GM13977 (cell line): ENCODE measurements at regions not wholly inside any gene's neighbourhood (a gene's known extent, or its start where the extent isn't known, plus 50 kb on each side); places are given as distances from the start of the nearest gene placed in this dataset.

Experiments used
- DNase-seq: peaks from one replicate; pipeline ENCODE4 v3.0.0; 2012; ENCODE audit warnings: low spot score
- CTCF ChIP-seq: IDR thresholded peaks from 2 replicates; pipeline ENCODE4 v1.5.1; 2012; ENCODE audit warnings: mild to moderate bottlenecking, control low read depth; ENCODE audit not compliant: insufficient read depth; ENCODE audit errors: extremely low read depth, missing control alignments
- in situ Hi-C: fragments of 300-500 bp; cut with MboI; formaldehyde crosslinking; loops from one replicate; pipeline ENCODE4 v1.12.0; 2022; ENCODE audit warnings: low sequenced_read_pairs, low pct_unique_long_range_greater_than_20kb, mixed read lengths, inconsistent platforms; ENCODE audit not compliant: unreplicated experiment

DNA sequence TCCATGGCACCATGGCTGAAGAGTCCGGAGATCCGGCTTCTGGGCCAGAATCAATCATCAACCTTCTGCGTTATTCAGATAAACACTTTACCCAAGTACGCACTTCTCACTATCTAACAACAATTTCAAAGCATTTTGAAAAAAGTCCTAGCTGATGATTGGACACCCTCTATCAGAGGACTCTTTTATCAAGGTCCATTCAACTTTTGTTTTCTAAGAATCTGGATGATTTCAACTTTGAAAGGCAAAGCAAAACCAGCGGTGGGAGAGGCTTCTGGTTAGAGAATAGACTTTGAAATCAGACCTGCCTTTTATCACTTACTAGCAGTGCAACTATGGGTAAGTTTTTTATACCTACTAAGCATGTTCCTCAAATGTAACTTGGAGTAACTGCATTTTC is 293.6 kb upstream of the TNP1 start:
- in situ Hi-C loops = no loop called here
- no peak for TF ChIP-seq CTCF
- no peak for DNase-seq

- TF ChIP-seq CTCF = no peak
- in situ Hi-C loops = no loop called here
- no peak for DNase-seq
Observed at GRCh38 chr2:217152831-217153230, 293.0 kb upstream of the TNP1 start.

DNA sequence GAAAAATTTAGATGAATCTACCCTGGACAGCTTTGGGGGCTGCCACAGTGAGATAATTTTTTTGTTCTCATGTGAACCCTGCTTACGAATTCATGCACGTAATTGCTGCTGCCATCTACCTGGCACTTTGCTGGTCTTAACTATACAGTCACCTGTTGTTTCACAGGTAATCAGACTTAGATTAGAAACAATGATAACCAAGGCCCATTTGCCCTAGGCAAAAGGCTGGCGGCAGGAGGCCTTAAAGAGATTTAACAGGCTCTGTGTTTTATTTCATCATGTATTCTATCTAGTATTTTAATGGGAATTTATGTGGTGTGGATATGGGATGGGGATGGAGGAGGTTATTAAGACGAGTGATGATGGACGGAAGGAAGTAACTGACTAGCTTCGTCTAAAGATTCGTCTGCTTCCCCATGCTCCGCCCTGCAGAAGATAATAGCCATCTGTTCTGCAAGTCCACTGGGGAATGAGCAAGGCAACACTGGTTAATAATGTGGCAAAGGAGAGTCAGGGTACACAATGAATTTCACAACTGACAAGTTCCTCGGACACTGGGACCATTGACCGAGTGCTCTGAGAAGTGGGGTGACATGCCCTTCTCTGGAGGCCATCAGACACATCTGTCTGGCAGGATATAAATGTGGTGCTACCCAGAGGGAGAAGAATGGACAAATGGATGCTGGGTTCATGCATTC is 291.8 kb upstream of the TNP1 start:
- in situ Hi-C loops = no loop called here
- no peak for TF ChIP-seq CTCF
- no peak for DNase-seq

GRCh38 chr2:217150236-217150635 is 290.4 kb upstream of the TNP1 start:
- TF ChIP-seq CTCF = no peak
- no peak for DNase-seq
- in situ Hi-C loops = no loop called here

DNA sequence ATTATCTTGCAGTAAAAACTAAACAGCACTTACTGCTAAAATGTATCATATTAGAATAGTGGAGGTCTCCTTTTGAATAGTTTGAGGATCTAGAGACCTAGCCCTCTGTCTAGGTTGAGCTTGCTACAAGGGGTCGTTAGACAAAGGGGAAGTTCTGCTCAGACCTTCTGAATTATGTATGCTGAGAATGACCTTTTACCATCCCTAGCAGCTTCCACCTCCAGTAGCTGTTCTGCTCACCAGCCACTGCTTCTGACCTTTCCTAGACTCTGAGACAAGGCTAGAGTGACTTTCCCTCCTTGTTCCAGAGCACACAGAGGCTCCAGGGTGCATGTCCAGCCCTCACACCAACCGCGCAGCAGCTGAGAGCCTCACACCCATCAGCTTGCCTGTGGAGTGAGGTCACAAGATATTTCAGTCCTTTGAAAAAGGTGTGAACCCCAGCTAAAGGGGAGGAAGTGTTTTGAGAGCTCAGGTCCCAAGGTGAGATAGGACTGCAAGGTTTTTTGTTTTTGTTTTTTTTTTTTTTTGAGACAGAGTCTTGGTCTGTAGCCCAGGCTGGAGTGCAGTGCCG is 289.3 kb upstream of the TNP1 start:
- in situ Hi-C loops = no loop called here
- TF ChIP-seq CTCF = no peak
- no peak for DNase-seq

DNA sequence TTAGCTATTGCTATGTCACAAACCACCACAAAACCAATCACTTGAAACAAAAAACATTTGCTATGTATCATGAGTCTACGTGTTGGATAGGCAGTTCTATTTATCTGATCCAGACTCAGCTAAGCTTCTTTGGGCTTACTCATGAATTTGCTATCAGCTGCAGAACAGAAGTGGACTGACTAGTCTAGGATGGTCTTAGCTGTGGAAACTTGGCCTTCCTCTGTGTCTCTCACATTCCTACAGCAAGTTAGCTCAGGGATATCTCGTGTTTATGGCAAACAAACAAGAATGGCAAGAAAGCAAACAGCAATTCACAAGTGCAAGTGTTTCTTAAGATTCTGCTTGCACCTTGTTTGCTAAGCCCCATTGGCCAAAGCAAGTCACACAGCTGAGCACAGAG is 288.0 kb upstream of the TNP1 start:
- no peak for TF ChIP-seq CTCF
- in situ Hi-C loops = no loop called here
- no peak for DNase-seq

GRCh38 chr2:217146956-217147355 is 287.1 kb upstream of the TNP1 start:
- in situ Hi-C loops = no loop called here
- no peak for DNase-seq
- no peak for TF ChIP-seq CTCF
